Ovary (tissue), 3 donors: ENCODE measurements at regions not wholly inside any gene's neighbourhood (a gene's known extent, or its start where the extent isn't known, plus 50 kb on each side); places are given as distances from the start of the nearest gene placed in this dataset.

Source experiments
- EP300 ChIP-seq: sonication (generic); formaldehyde crosslinking; IDR thresholded peaks from one replicate; pipeline ENCODE4 v1.6.1; 2017; ENCODE audit warnings: antibody characterized with exemption
- POLR2A ChIP-seq: fragments of 450-650 bp; IDR thresholded peaks from one replicate; pipeline ENCODE4 v1.6.1; 2017; ENCODE audit warnings: antibody characterized with exemption, mild to moderate bottlenecking, moderate library complexity
- TF ChIP-seq, protein P1 (sequence below), 3 donors: fragments of 450-650 bp in 2 of 3; fragments of 200-600 bp in 1 of 3; IDR thresholded peaks; one replicate each; pipeline versions ENCODE4 v1.5.1 to v1.8.0; 2016 to 2022; ENCODE audit warnings: antibody characterized with exemption in 3 of 3, mild to moderate bottlenecking in 1 of 3
- donor health status: DM: no; HTN: no; CAD: no.

DNA sequence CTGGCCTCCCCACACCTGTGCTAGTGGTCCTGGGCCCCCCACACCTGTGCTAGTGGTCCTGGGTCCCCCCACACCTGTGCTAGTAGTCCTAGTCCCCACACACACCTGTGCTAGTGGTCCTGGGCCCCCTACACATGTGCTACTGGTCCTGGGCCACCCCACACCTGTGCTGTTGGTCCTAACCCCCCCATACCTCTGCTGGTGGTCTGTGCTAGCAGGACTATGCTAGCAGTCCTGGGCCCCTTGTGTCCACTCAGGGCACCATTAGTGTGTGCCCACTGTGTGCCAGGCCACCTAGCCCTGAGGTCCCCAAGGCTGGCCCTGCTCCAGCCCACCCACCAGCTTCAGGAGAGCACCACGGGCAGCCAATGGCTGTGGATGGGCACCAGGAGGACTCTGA is 558.2 kb upstream of the SALL3 start:
- no peak for TF ChIP-seq POLR2A
- TF ChIP-seq, protein P1, sequence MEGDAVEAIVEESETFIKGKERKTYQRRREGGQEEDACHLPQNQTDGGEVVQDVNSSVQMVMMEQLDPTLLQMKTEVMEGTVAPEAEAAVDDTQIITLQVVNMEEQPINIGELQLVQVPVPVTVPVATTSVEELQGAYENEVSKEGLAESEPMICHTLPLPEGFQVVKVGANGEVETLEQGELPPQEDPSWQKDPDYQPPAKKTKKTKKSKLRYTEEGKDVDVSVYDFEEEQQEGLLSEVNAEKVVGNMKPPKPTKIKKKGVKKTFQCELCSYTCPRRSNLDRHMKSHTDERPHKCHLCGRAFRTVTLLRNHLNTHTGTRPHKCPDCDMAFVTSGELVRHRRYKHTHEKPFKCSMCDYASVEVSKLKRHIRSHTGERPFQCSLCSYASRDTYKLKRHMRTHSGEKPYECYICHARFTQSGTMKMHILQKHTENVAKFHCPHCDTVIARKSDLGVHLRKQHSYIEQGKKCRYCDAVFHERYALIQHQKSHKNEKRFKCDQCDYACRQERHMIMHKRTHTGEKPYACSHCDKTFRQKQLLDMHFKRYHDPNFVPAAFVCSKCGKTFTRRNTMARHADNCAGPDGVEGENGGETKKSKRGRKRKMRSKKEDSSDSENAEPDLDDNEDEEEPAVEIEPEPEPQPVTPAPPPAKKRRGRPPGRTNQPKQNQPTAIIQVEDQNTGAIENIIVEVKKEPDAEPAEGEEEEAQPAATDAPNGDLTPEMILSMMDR (IDR thresholded peaks at IDR 0.05): no peak
- no peak for TF ChIP-seq EP300
